ENCODE measurements at regions not wholly inside any gene's neighbourhood (a gene's known extent, or its start where the extent isn't known, plus 50 kb on each side); places are given as distances from the start of the nearest gene placed in this dataset.

GRCh38 chr11:107222431-107222830, 204.2 kb upstream of the GUCY1A2 start:
- TF ChIP-seq CTCF (conservative IDR thresholded peaks at IDR 0.05), result no peak
- Mint-ChIP-seq H3K9me3 (no peaks in the 10 kb centered on the region), H3K36me3 (no peaks in the 10 kb centered on the region), H3K4me3 (no peak overlapping the region), H3K4me1 (ENCODE audit: unreplicated experiment) (no peaks in the 10 kb centered on the region), H3K27ac (no peak overlapping the region), H3K27me3 (peaks cover 3% of the 10 kb centered on the region)
- DNase-seq (ENCODE audit: extremely low spot score, unreplicated experiment), result no peak

DNA sequence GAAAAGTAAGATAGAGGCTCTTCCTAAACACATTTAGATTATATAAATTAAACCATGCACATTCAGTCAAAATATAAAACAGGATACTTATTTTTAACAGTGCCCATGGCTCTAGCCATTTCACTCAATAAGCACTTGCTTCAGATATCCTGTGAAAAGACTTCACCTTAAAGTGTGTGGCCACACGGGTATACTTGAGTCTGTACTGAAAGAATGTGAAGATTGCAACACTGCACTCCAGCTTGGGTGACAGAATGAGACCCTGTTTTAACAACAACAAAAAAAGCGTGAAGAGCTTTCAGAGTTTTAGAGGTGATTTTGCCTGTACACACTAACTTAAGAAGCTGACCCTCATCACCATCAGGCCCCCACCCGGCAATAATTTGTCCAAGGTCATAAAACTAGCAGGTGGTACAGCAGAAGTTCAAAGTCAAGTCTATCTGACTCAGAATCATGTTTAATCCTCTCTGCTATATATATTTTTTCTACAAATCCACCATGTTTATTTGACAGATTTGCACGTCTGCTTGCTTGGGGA, 203.5 kb upstream of the GUCY1A2 start:
- Mint-ChIP-seq H3K4me3 (no peak overlapping the region), H3K27ac (no peak overlapping the region), H3K27me3 (peaks cover 3% of the 10 kb centered on the region), H3K4me1 (ENCODE audit: unreplicated experiment) (no peaks in the 10 kb centered on the region), H3K36me3 (no peaks in the 10 kb centered on the region), H3K9me3 (no peaks in the 10 kb centered on the region)
- TF ChIP-seq CTCF (conservative IDR thresholded peaks at IDR 0.05), result no peak
- no peak for DNase-seq (ENCODE audit: extremely low spot score, unreplicated experiment)

GRCh38 chr11:107218123-107219013, 200.1 kb upstream of the GUCY1A2 start:
- no peak overlapping the region for H3K4me3 Mint-ChIP-seq

GRCh38 chr11:107217444-107217843, 199.2 kb upstream of the GUCY1A2 start:
- H3K27me3 Mint-ChIP-seq, result no peaks in the 10 kb centered on the region
- no peaks in the 10 kb centered on the region for H3K9me3 Mint-ChIP-seq
- no peak for DNase-seq (ENCODE audit: extremely low spot score, unreplicated experiment)
- no peak for TF ChIP-seq CTCF (conservative IDR thresholded peaks at IDR 0.05)
- H3K4me1 Mint-ChIP-seq (ENCODE audit: unreplicated experiment), result no peaks in the 10 kb centered on the region
- H3K36me3 Mint-ChIP-seq, result no peaks in the 10 kb centered on the region
- no peak overlapping the region for H3K27ac Mint-ChIP-seq
- H3K4me3 Mint-ChIP-seq, result no peak overlapping the region

More at GRCh38 chr11:107218123-107219013, 200.1 kb upstream of the GUCY1A2 start:
- TF ChIP-seq CTCF (conservative IDR thresholded peaks at IDR 0.05), result no peak
- no peak for DNase-seq (ENCODE audit: extremely low spot score, unreplicated experiment)
- Mint-ChIP-seq H3K9me3 (no peaks in the 10 kb centered on the region), H3K27ac (no peak overlapping the region), H3K36me3 (no peaks in the 10 kb centered on the region), H3K4me1 (ENCODE audit: unreplicated experiment) (no peaks in the 10 kb centered on the region), H3K27me3 (no peaks in the 10 kb centered on the region)

GRCh38 chr11:107215010-107215409, 196.7 kb upstream of the GUCY1A2 start:
- DNase-seq (ENCODE audit: extremely low spot score, unreplicated experiment), result no peak
- no peaks in the 10 kb centered on the region for H3K9me3 Mint-ChIP-seq
- H3K27me3 Mint-ChIP-seq, result peaks cover 5% of the 10 kb centered on the region
- H3K27ac Mint-ChIP-seq, result no peak overlapping the region
- no peaks in the 10 kb centered on the region for H3K4me1 Mint-ChIP-seq (ENCODE audit: unreplicated experiment)
- no peaks in the 10 kb centered on the region for H3K36me3 Mint-ChIP-seq
- TF ChIP-seq CTCF (conservative IDR thresholded peaks at IDR 0.05), result no peak
- H3K4me3 Mint-ChIP-seq, result no peak overlapping the region
